Skeletal muscle tissue (tissue), 3 donors: ENCODE measurements at regions not wholly inside any gene's neighbourhood (a gene's known extent, or its start where the extent isn't known, plus 50 kb on each side); places are given as distances from the start of the nearest gene placed in this dataset.
"Not testable (repeated sequence)": the region's sequence is repeated elsewhere in the genome, so short reads cannot be mapped to it uniquely, and the experiment has no call there.

Source experiments
- H3K27ac ChIP-seq: one replicate; pipeline ENCODE4 v1.7.0; 2013; ENCODE audit warnings: mild to moderate bottlenecking, low read depth, low read length, inconsistent platforms
- H3K27me3 ChIP-seq, 3 donors: one replicate each; pipeline ENCODE4 v1.7.0; 2013; ENCODE audit warnings: low read length in 3 of 3; ENCODE audit not compliant: control insufficient read depth in 3 of 3, insufficient read depth in 3 of 3
- H3K36me3 ChIP-seq, 3 donors: one replicate each; pipeline ENCODE4 v1.7.0; 2013; ENCODE audit warnings: low read length in 3 of 3; ENCODE audit not compliant: control insufficient read depth in 3 of 3, insufficient read depth in 3 of 3
- H3K4me1 ChIP-seq, 3 donors: one replicate each; pipeline ENCODE4 v1.7.0; 2013; ENCODE audit warnings: low read length in 3 of 3, mild to moderate bottlenecking in 3 of 3; ENCODE audit not compliant: control insufficient read depth in 3 of 3, insufficient read depth in 3 of 3
- H3K4me3 ChIP-seq, 3 donors: one replicate each; pipeline ENCODE4 v1.7.0; 2013; ENCODE audit warnings: low read length in 3 of 3
- H3K9ac ChIP-seq, 3 donors: one replicate each; pipeline ENCODE4 v1.7.0; 2013; ENCODE audit warnings: low read length in 3 of 3, mild to moderate bottlenecking in 3 of 3, moderate library complexity in 2 of 3, low read depth in 1 of 3
- H3K9me3 ChIP-seq, 3 donors: one replicate each; pipeline ENCODE4 v1.7.0; 2013; ENCODE audit warnings: low read length in 3 of 3; ENCODE audit not compliant: control insufficient read depth in 3 of 3
- donor health status: Osteomylitis.

GRCh38 chr1:98575955-98576354 lies 85.6 kb upstream of the SNX7 start:
- H3K36me3 ChIP-seq = no peaks in the 10 kb centered on the region
- H3K27me3 ChIP-seq = no peaks in the 10 kb centered on the region
- H3K27ac ChIP-seq = no peak overlapping the region
- no peaks in the 10 kb centered on the region for H3K4me1 ChIP-seq
- no peak overlapping the region for H3K4me3 ChIP-seq
- no peak overlapping the region for H3K9ac ChIP-seq
- no peaks in the 10 kb centered on the region for H3K9me3 ChIP-seq

DNA sequence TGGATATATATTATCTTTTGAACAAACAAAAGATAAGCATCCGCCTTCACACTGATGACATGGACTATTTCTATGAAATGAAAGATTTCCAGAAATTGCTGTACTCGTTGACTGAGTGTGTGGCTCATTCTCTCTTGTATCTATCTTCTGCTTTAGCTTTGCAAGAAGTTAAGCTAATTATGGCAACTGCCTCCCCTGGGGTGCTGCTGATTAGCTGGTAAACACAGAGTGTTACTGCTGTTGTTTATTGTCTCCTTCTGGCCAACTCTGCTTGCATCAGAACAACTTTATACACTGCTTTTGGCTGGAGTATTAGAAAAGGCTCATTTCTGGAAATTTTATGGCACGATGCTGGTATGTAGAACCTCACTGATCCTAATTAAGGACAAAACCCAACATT lies 95.6 kb upstream of the SNX7 start:
- H3K27ac ChIP-seq = no peak overlapping the region
- H3K4me3 ChIP-seq = no peak overlapping the region
- H3K36me3 ChIP-seq = no peaks in the 10 kb centered on the region
- no peaks in the 10 kb centered on the region for H3K27me3 ChIP-seq
- H3K9me3 ChIP-seq = no peaks in the 10 kb centered on the region
- H3K4me1 ChIP-seq = no peaks in the 10 kb centered on the region
- no peak overlapping the region for H3K9ac ChIP-seq

GRCh38 chr1:98559291-98559690 lies 102.2 kb upstream of the SNX7 start:
- Histone ChIP-seq H3K9ac (no peak overlapping the region), H3K4me1 (no peaks in the 10 kb centered on the region), H3K27ac (no peak overlapping the region), H3K36me3 (no peaks in the 10 kb centered on the region), H3K27me3 (no peaks in the 10 kb centered on the region), H3K9me3 (no peaks in the 10 kb centered on the region), H3K4me3 (no peak overlapping the region)

GRCh38 chr1:98557895-98558294 lies 103.6 kb upstream of the SNX7 start:
- no peaks in the 10 kb centered on the region for H3K27me3 ChIP-seq

DNA sequence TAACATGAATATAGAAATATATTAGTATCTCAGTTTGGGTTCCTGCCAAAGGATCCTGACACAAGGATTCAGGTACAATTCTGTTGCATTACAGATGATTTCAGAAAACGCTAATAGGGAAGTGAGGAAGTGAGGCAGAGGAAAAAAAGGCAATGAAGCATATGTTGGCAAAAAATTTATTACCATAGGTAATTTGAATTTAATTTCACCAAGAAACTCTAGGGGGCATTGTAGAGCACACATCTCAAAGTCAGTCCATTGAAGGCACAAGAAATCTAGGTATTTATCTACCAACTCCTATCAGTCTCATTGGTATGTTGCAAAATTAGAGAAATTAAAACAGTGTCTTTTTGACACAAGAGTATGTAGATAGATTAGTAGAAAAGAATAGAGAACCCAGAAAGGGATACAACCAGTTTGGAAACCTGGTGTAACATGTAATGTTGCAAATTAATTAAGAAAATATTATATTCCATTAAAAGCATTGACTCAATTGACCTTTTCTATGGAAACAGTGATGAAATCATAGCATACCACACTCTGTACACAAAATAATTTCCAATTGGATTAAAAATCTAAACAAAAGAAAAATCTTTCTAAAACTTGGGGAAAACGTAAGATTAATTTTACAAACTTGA lies 104.9 kb upstream of the SNX7 start:
- Histone ChIP-seq H3K36me3 (no peaks in the 10 kb centered on the region), H3K27me3 (no peaks in the 10 kb centered on the region), H3K9me3 (no peaks in the 10 kb centered on the region), H3K9ac (no peak overlapping the region), H3K4me3 (no peak overlapping the region), H3K4me1 (no peaks in the 10 kb centered on the region), H3K27ac (no peak overlapping the region)

More at GRCh38 chr1:98557895-98558294, 103.6 kb upstream of the SNX7 start:
- Histone ChIP-seq H3K4me1 (no peaks in the 10 kb centered on the region), H3K4me3 (no peak overlapping the region), H3K9me3 (no peaks in the 10 kb centered on the region), H3K36me3 (no peaks in the 10 kb centered on the region), H3K27ac (no peak overlapping the region), H3K9ac (no peak overlapping the region)

GRCh38 chr1:98555814-98556213 lies 105.7 kb upstream of the SNX7 start:
- H3K9ac ChIP-seq = no peak overlapping the region
- no peak overlapping the region for H3K27ac ChIP-seq
- H3K36me3 ChIP-seq = no peaks in the 10 kb centered on the region
- H3K4me3 ChIP-seq = no peak overlapping the region
- H3K27me3 ChIP-seq = no peaks in the 10 kb centered on the region
- H3K9me3 ChIP-seq = no peaks in the 10 kb centered on the region
- no peaks in the 10 kb centered on the region for H3K4me1 ChIP-seq

DNA sequence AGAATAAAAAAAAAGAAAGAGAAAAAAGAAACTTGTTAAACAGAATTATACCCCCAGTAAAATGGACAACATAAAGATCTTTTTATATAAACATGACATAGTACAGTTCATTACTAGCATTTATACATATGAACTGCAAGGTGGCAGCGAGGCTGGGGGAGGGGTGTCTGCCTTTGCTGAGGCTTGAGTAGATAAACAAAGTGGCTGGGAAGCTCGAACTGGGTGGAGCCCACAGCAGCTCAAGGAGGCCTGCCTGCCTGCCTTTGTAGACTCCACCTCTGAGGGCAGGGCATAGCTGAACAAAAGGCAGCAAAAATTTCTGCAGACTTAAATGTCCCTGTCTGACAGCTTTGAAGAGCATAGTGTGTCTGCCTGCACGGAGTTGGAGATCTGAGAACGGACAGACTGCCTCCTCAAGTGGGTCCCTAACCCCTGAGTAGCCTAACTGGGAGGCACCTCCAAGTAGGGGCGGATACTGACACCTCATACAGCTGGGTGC lies 108.9 kb upstream of the SNX7 start:
- H3K9ac ChIP-seq, H3K27me3 ChIP-seq, H3K27ac ChIP-seq, H3K4me1 ChIP-seq, H3K9me3 ChIP-seq, H3K4me3 ChIP-seq, H3K36me3 ChIP-seq: not testable (repeated sequence)

- Histone ChIP-seq H3K4me3 (no peak overlapping the region), H3K27ac (no peak overlapping the region), H3K4me1 (no peaks in the 10 kb centered on the region), H3K27me3 (no peaks in the 10 kb centered on the region), H3K9ac (no peak overlapping the region), H3K9me3 (no peaks in the 10 kb centered on the region), H3K36me3 (no peaks in the 10 kb centered on the region)
Measured at GRCh38 chr1:98550076-98550475, 111.4 kb upstream of the SNX7 start.

- Histone ChIP-seq H3K27me3 (no peaks in the 10 kb centered on the region), H3K36me3 (no peaks in the 10 kb centered on the region), H3K4me1 (no peaks in the 10 kb centered on the region), H3K4me3 (no peak overlapping the region), H3K9me3 (no peaks in the 10 kb centered on the region), H3K27ac (no peak overlapping the region), H3K9ac (no peak overlapping the region)
Measured at GRCh38 chr1:98546319-98546718, 115.2 kb upstream of the SNX7 start.

DNA sequence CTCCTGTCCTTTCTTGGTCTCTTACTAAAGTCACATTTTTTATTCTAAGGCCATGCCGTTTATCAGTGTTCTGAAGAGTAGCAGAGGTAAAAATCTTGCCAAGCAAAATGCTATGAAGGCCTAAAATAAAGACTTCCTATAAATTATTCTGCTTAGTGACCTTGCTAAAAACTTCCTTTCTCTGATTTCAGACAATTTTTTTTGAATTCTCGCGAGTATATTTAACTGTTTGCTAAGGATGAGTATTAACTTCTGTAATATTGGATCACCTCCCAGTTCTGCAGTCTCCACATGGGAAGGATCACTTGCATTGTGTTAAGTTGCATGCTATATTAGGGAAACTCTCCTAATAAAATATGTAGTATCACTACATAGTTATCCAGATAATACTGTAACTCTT lies 123.4 kb upstream of the SNX7 start:
- Histone ChIP-seq H3K27ac (no peak overlapping the region), H3K4me1 (no peaks in the 10 kb centered on the region), H3K36me3 (no peaks in the 10 kb centered on the region)

More for the DNA sequence above, 123.4 kb upstream of the SNX7 start:
- Histone ChIP-seq H3K9me3 (no peaks in the 10 kb centered on the region), H3K27me3 (no peaks in the 10 kb centered on the region), H3K9ac (no peak overlapping the region), H3K4me3 (no peak overlapping the region)
